ENCODE measurements at regions not wholly inside any gene's neighbourhood (a gene's known extent, or its start where the extent isn't known, plus 50 kb on each side); places are given as distances from the start of the nearest gene placed in this dataset.

DNA sequence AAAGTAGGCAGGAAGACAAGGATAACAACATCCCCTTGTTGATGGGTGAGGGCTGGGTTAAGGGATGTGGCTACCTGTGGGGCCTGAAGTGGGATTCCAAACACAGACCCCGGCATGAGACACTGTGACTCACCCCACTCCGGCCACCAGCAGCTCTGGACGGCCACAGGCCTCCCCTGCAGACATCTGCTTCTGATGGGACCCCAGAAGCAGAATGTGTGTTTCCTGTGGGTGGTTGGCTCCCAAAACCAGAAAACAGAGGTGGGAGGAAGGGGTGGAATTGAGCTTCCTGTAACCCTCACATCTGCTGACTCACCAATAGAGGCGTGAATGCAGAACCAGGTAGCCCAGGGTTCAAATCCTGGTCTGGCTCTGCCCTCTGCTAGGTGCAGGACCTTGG lies 216.6 kb upstream of the PWP1 start:
- TF ChIP-seq SAP30 (IDR thresholded peaks at IDR 0.05; ENCODE audit: insufficient read depth, insufficient replicate concordance, low read length) (no peak), JUN (IDR thresholded peaks at IDR 0.05; ENCODE audit: low read depth, low read length) (no peak), CEBPB (IDR thresholded peaks at IDR 0.05; ENCODE audit: low read depth, low read length) (no peak)
- TF ChIP-seq, protein P1, sequence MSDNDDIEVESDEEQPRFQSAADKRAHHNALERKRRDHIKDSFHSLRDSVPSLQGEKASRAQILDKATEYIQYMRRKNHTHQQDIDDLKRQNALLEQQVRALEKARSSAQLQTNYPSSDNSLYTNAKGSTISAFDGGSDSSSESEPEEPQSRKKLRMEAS (IDR thresholded peaks at IDR 0.05) = no peak

Data from H1 (cell line).